Sigmoid colon (tissue), 4 donors: ENCODE measurements at regions not wholly inside any gene's neighbourhood (a gene's known extent, or its start where the extent isn't known, plus 50 kb on each side); places are given as distances from the start of the nearest gene placed in this dataset.

ENCODE experiments used
- EP300 ChIP-seq, 4 donors: sonication (generic); formaldehyde crosslinking; IDR thresholded peaks; one replicate each; pipeline ENCODE4 v1.6.1; 2017; ENCODE audit warnings: antibody characterized with exemption in 4 of 4
- POLR2A ChIP-seq, 2 donors: fragments of 450-650 bp; IDR thresholded peaks; one replicate each; pipeline ENCODE4 v1.6.1; 2016; ENCODE audit warnings: antibody characterized with exemption in 2 of 2, mild to moderate bottlenecking in 2 of 2, moderate library complexity in 2 of 2
- POLR2AphosphoS5 ChIP-seq, 4 donors: sonication (generic); formaldehyde crosslinking; IDR thresholded peaks; one replicate each; pipeline ENCODE4 v1.6.1; 2017; ENCODE audit warnings: antibody characterized with exemption in 4 of 4
- TF ChIP-seq, protein P1 (sequence below), 4 experiments: fragments of 450-650 bp in 3 of 4; fragments of 200-600 bp in 1 of 4; IDR thresholded peaks; one replicate each; pipeline ENCODE4 v1.5.1; 2016 to 2019; ENCODE audit warnings: antibody characterized with exemption in 4 of 4, mild to moderate bottlenecking in 3 of 4, moderate library complexity in 2 of 4

DNA sequence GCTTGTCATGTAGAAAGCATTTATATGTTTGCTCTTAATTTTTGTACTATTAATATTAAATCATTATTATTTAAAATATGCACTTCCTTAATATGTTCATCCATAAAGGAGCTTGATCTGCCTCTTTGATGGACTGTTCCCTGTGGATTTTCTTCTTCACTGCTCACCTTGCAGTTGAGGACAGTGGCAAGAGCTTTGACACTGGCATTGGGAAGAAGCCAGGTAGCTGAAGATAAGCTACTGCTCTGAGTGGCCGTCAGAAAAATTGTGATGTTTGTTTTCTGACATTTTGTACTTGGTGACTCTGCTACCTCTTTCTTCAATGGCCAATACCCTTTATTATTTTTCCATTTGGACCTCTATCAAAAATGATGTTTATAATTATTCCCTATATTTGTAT, 349.4 kb upstream of the NOVA1 start:
- TF ChIP-seq POLR2A (IDR thresholded peaks at IDR 0.05) (no peak), EP300 (IDR thresholded peaks at IDR 0.05) (no peak), POLR2AphosphoS5 (IDR thresholded peaks at IDR 0.05) (no peak)
- TF ChIP-seq, protein P1, sequence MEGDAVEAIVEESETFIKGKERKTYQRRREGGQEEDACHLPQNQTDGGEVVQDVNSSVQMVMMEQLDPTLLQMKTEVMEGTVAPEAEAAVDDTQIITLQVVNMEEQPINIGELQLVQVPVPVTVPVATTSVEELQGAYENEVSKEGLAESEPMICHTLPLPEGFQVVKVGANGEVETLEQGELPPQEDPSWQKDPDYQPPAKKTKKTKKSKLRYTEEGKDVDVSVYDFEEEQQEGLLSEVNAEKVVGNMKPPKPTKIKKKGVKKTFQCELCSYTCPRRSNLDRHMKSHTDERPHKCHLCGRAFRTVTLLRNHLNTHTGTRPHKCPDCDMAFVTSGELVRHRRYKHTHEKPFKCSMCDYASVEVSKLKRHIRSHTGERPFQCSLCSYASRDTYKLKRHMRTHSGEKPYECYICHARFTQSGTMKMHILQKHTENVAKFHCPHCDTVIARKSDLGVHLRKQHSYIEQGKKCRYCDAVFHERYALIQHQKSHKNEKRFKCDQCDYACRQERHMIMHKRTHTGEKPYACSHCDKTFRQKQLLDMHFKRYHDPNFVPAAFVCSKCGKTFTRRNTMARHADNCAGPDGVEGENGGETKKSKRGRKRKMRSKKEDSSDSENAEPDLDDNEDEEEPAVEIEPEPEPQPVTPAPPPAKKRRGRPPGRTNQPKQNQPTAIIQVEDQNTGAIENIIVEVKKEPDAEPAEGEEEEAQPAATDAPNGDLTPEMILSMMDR (IDR thresholded peaks at IDR 0.05): no peak
